ENCODE measurements at regions not wholly inside any gene's neighbourhood (a gene's known extent, or its start where the extent isn't known, plus 50 kb on each side); places are given as distances from the start of the nearest gene placed in this dataset.

GRCh38 chr16:59114790-59115189, 380.7 kb upstream of the GOT2 start:
- TF ChIP-seq, protein P1, sequence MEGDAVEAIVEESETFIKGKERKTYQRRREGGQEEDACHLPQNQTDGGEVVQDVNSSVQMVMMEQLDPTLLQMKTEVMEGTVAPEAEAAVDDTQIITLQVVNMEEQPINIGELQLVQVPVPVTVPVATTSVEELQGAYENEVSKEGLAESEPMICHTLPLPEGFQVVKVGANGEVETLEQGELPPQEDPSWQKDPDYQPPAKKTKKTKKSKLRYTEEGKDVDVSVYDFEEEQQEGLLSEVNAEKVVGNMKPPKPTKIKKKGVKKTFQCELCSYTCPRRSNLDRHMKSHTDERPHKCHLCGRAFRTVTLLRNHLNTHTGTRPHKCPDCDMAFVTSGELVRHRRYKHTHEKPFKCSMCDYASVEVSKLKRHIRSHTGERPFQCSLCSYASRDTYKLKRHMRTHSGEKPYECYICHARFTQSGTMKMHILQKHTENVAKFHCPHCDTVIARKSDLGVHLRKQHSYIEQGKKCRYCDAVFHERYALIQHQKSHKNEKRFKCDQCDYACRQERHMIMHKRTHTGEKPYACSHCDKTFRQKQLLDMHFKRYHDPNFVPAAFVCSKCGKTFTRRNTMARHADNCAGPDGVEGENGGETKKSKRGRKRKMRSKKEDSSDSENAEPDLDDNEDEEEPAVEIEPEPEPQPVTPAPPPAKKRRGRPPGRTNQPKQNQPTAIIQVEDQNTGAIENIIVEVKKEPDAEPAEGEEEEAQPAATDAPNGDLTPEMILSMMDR (conservative IDR thresholded peaks at IDR 0.05) = no peak
- no peak for TF ChIP-seq ZFX (IDR thresholded peaks at IDR 0.05)
